DMS153 treated with DMSO at 0.1 percent for 48 hours (cell line): ENCODE measurements at regions not wholly inside any gene's neighbourhood (a gene's known extent, or its start where the extent isn't known, plus 50 kb on each side); places are given as distances from the start of the nearest gene placed in this dataset.

Experiments
- DNase-seq: peaks from one replicate; lab custom pipeline; 2025; ENCODE audit not compliant: unreplicated experiment; lab: John Stamatoyannopoulos, UW

- no peak for DNase-seq
Observed at GRCh38 chr4:43341741-43342140, 449.2 kb downstream of the GRXCR1 start.

- no peak for DNase-seq
Observed at GRCh38 chr4:43343298-43343697, 450.8 kb downstream of the GRXCR1 start.

- DNase-seq, result no peak
Observed at GRCh38 chr4:43345323-43345925, 452.9 kb downstream of the GRXCR1 start.

- DNase-seq, result no peak
Observed at GRCh38 chr4:43348591-43348990, 456.1 kb downstream of the GRXCR1 start.

GRCh38 chr4:43351970-43352806, 459.7 kb downstream of the GRXCR1 start:
- DNase-seq, result no peak

GRCh38 chr4:43352859-43353258, 460.3 kb downstream of the GRXCR1 start:
- DNase-seq, result no peak

- no peak for DNase-seq
Observed at GRCh38 chr4:43353552-43353951, 461.0 kb downstream of the GRXCR1 start.

- DNase-seq, result no peak
Observed at GRCh38 chr4:43356786-43357185, 464.3 kb downstream of the GRXCR1 start.

- DNase-seq, result no peak
Observed at GRCh38 chr4:43357252-43357974, 464.9 kb downstream of the GRXCR1 start.

GRCh38 chr4:43360296-43360695, 467.8 kb downstream of the GRXCR1 start:
- DNase-seq, result no peak

GRCh38 chr4:43362875-43363636, 470.5 kb downstream of the GRXCR1 start:
- no peak for DNase-seq

- DNase-seq, result no peak
Observed at GRCh38 chr4:43369036-43369594, 476.6 kb downstream of the GRXCR1 start.

GRCh38 chr4:43373201-43373600, 480.7 kb downstream of the GRXCR1 start:
- no peak for DNase-seq

- DNase-seq, result no peak
Observed at GRCh38 chr4:43374216-43374751, 481.8 kb downstream of the GRXCR1 start.

- no peak for DNase-seq
Observed at GRCh38 chr4:43379016-43379415, 486.5 kb downstream of the GRXCR1 start.

- no peak for DNase-seq
Observed at GRCh38 chr4:43380093-43380492, 487.6 kb downstream of the GRXCR1 start.

- DNase-seq, result no peak
Observed at GRCh38 chr4:43391069-43391468, 498.6 kb downstream of the GRXCR1 start.

GRCh38 chr4:43394976-43395375, 502.5 kb downstream of the GRXCR1 start:
- no peak for DNase-seq

- DNase-seq, result no peak
Observed at GRCh38 chr4:43399726-43400125, 507.2 kb downstream of the GRXCR1 start.

- no peak for DNase-seq
Observed at GRCh38 chr4:43402393-43402792, 509.9 kb downstream of the GRXCR1 start.

- DNase-seq, result no peak
Observed at GRCh38 chr4:43410636-43411035, 518.1 kb downstream of the GRXCR1 start.
